Psoas muscle (tissue), 7 donors: ENCODE measurements at regions not wholly inside any gene's neighbourhood (a gene's known extent, or its start where the extent isn't known, plus 50 kb on each side); places are given as distances from the start of the nearest gene placed in this dataset.

Source experiments
- ATAC-seq, 4 donors: fragments of 200-7000 bp; cut with Tn5 transposase; one replicate each; pipeline ENCODE4 v1.9.1; 2020; ENCODE audit warnings: moderate library complexity in 3 of 4, mild to moderate bottlenecking in 2 of 4
- DNase-seq, 2 donors: peaks; one replicate each; pipeline ENCODE4 v3.0.0-alpha.2; 2020
- H3K27ac ChIP-seq: fragments of 200-600 bp; one replicate; pipeline ENCODE4 v1.8.0; 2022
- H3K27me3 ChIP-seq, 3 donors: fragments of 200-600 bp in 1 of 3; one replicate each; pipeline versions ENCODE4 v1.6.1 to v1.8.0; 2013 to 2022; ENCODE audit warnings: low read length in 2 of 3, mild to moderate bottlenecking in 2 of 3, moderate library complexity in 1 of 3; ENCODE audit not compliant: insufficient read depth in 3 of 3
- H3K36me3 ChIP-seq, 2 donors: fragments of 200-600 bp in 1 of 2; one replicate each; pipeline versions ENCODE4 v1.6.1 to v1.8.0; 2013 to 2022; ENCODE audit warnings: low read depth in 1 of 2, mild to moderate bottlenecking in 1 of 2, moderate library complexity in 1 of 2; ENCODE audit not compliant: insufficient read depth in 1 of 2
- H3K4me1 ChIP-seq: fragments of 200-600 bp; one replicate; pipeline ENCODE4 v1.8.0; 2022
- H3K4me3 ChIP-seq: fragments of 200-600 bp; one replicate; pipeline ENCODE4 v1.8.0; 2022; ENCODE audit warnings: mild to moderate bottlenecking
- H3K9me3 ChIP-seq: fragments of 200-600 bp; one replicate; pipeline ENCODE4 v1.8.0; 2022
- WGBS, 3 donors: extraction: QIAGEN DNeasy Blood & Tissue Kit; methylation state at CpG; one replicate each; pipeline versions ENCODE4 v1.1.6 to v1.1.7; 2013; 5-methylcytosine and 5-hydroxymethylcytosine counted together
- intact Hi-C, 2 donors: fragments of 100-400 bp; cut with DNase I; formaldehyde crosslinking; loops; one replicate each; pipeline versions ENCODE4 v1.11.0 to v1.14.2; 2022
- TF ChIP-seq, protein P1 (sequence below): fragments of 200-600 bp; IDR thresholded peaks from one replicate; pipeline ENCODE4 v1.8.0; 2022; ENCODE audit warnings: antibody characterized with exemption
- donor health status: healthy with polysubstance abuse.
- donor health status: DM: no; HTN: no; CAD: no; lungs with moderate emphysema.
- donor health status: Bipolar disorder and iron deficiency.
- donor health status: healthy.
- donor health status: DM: yes; HTN: yes; CAD: no.
- donor health status: DM: no; HTN: no; CAD: no.
- donor health status: DM: yes; HTN: yes; CAD: no.

DNA sequence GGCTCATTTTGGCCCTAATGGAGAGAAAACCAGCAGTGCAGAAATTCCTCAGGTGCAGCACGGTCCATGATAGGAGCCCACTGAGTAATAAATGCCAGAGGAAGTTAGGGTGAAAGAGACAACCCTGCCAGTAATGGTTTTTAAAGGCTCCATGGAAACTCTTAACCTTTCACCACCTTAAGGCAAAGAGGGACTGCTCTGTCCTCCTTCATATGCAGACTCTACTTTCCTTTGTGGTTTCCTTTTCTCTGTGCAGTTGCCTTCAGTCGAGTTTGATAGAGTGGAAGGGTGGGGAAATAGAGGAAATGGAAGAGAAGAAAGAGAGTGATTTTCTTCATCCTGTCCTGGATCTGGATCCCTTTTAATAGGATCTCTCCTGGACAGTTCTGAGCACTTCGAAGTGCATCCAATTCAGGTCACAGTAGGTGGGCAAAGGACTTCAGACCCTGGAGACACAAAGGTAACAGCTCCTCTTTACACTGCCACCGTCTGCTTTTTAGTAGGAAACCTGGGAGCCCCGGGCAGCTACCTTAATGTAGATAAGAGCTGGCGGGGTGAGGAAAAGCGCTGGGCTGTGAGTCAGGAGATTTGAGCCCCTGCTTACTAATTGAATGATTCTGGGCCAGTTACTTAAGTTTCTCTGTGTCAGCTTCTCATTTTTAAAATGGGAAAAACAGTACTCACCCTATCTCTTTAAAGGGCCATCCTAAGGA lies 294.8 kb downstream of the KCNRG start:
- WGBS, 3 donors: 65 to 68% (median 67%) methylated on average over 7 of the region's 7 CpGs
- no peaks in the 10 kb centered on the region for H3K9me3 ChIP-seq
- H3K4me1 ChIP-seq: no peaks in the 10 kb centered on the region
- no peak for ATAC-seq
- no peaks in the 10 kb centered on the region for H3K36me3 ChIP-seq
- H3K27me3 ChIP-seq: no peaks in the 10 kb centered on the region
- TF ChIP-seq, protein P1, sequence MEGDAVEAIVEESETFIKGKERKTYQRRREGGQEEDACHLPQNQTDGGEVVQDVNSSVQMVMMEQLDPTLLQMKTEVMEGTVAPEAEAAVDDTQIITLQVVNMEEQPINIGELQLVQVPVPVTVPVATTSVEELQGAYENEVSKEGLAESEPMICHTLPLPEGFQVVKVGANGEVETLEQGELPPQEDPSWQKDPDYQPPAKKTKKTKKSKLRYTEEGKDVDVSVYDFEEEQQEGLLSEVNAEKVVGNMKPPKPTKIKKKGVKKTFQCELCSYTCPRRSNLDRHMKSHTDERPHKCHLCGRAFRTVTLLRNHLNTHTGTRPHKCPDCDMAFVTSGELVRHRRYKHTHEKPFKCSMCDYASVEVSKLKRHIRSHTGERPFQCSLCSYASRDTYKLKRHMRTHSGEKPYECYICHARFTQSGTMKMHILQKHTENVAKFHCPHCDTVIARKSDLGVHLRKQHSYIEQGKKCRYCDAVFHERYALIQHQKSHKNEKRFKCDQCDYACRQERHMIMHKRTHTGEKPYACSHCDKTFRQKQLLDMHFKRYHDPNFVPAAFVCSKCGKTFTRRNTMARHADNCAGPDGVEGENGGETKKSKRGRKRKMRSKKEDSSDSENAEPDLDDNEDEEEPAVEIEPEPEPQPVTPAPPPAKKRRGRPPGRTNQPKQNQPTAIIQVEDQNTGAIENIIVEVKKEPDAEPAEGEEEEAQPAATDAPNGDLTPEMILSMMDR: no peak
- no peak overlapping the region for H3K4me3 ChIP-seq
- no peak for DNase-seq
- no peak overlapping the region for H3K27ac ChIP-seq
- intact Hi-C loops: no loop called here

DNA sequence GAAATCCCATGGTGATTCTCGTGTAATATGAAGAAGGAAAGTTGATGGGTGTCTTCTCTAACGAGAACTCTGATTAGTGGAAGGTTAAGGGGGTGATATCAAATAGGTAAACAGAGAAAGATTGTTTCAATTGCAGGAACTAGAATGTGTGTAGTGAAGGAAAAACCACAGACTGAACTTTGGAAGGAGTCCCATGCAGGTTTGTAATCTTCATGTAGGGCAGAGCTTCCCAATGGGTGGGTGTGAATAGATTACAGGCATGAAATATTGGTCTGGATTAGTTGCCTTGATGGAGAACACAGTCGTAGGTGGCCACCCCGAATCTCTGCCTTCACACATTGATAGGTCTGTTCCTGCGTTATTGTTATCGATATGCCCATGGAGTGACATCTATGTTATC lies 295.5 kb downstream of the KCNRG start:
- intact Hi-C loops: no loop called here
- H3K4me3 ChIP-seq: no peak overlapping the region
- H3K4me1 ChIP-seq: no peaks in the 10 kb centered on the region
- ATAC-seq: no peak
- H3K36me3 ChIP-seq: no peaks in the 10 kb centered on the region
- no peaks in the 10 kb centered on the region for H3K9me3 ChIP-seq
- 94 to 96% (median 94%) methylated on average over 6 of the region's 6 CpGs for WGBS, 3 donors
- no peak for DNase-seq
- H3K27ac ChIP-seq: no peak overlapping the region
- no peaks in the 10 kb centered on the region for H3K27me3 ChIP-seq
- TF ChIP-seq, protein P1: no peak

DNA sequence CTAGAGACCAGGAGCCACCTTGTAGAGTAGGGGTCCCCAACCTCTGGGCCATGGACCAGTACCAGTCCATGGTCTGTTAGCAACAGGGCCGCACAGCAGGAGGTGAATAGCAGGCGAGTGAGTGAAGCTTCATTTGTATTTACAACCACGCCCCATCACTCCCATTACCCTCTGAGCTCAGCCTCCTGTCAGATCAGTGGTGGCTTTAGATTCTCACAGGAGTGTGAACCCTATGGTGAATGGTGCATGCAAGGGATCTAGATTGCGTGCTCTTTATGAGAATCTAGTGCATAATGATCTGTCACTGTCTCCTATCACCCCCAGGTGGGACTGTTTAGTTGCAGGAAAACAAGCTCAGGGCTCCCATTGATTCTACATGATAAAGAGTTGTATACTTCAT lies 303.6 kb downstream of the KCNRG start:
- no peak for DNase-seq
- no peaks in the 10 kb centered on the region for H3K36me3 ChIP-seq
- TF ChIP-seq, protein P1: no peak
- no peaks in the 10 kb centered on the region for H3K4me1 ChIP-seq
- no peaks in the 10 kb centered on the region for H3K9me3 ChIP-seq
- no peak overlapping the region for H3K4me3 ChIP-seq
- intact Hi-C loops: no loop called here
- WGBS, 3 donors: 97 to 99% (median 98%) methylated on average over 4 of the region's 4 CpGs
- no peaks in the 10 kb centered on the region for H3K27me3 ChIP-seq
- ATAC-seq: no peak
- H3K27ac ChIP-seq: no peak overlapping the region

DNA sequence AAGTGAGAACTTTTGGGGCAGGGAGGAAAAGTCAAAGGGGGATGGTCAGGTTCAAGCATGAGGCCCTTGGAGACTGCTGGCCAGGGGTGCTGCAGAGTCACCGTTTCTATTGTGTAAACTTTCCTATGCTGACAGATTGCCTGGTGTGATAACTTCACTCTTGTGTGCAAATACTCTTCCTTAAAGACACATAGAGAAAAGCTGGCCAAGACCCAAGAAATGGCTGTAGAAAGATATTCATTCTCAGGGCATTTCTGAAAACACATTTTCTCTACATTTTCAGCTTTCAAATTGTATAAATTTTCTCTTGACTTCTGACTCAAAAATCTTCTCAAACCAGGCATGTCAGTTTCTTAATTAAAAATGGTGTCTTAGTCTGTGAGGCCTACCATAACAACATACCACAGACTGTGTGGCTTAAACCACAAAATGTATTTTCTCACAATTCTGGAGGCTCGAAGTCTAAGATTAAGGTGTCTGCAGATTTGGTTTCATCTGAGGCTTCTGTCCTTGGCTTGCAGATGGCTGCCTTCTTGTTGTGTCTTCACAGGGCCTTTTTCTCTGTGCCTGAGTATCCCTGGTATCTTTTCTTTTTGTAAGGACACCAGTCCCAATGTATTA lies 304.5 kb downstream of the KCNRG start:
- no peak overlapping the region for H3K4me3 ChIP-seq
- DNase-seq (no peak), ATAC-seq (no peak)
- TF ChIP-seq, protein P1: no peak
- no peak overlapping the region for H3K27ac ChIP-seq
- no peaks in the 10 kb centered on the region for H3K27me3 ChIP-seq
- no peaks in the 10 kb centered on the region for H3K9me3 ChIP-seq
- H3K4me1 ChIP-seq: no peaks in the 10 kb centered on the region
- no peaks in the 10 kb centered on the region for H3K36me3 ChIP-seq
- WGBS, 3 donors: 52 to 73% (median 65%) methylated on average over 2 of the region's 2 CpGs
- intact Hi-C loops: no loop called here
